SK-N-SH (cell line): ENCODE measurements at regions not wholly inside any gene's neighbourhood (a gene's known extent, or its start where the extent isn't known, plus 50 kb on each side); places are given as distances from the start of the nearest gene placed in this dataset.

Experiments
- GABPA ChIP-seq: IDR thresholded peaks from 2 replicates; pipeline ENCODE4 v1.4.0; 2012; ENCODE audit warnings: low read depth, mild to moderate bottlenecking
- MAX ChIP-seq: IDR thresholded peaks from 2 replicates; pipeline ENCODE4 v1.4.0; 2012; ENCODE audit warnings: low read depth
- TF ChIP-seq, protein P1 (sequence below): fragments of 200-600 bp; sonication (generic); IDR thresholded peaks from 2 replicates; pipeline ENCODE4 v1.6.1; 2017; ENCODE audit warnings: antibody characterized with exemption, mild to moderate bottlenecking, moderate library complexity

GRCh38 chr20:17881741-17882064 lies 86.9 kb downstream of the SNX5 start:
- no peak for TF ChIP-seq MAX
- TF ChIP-seq, protein P1, sequence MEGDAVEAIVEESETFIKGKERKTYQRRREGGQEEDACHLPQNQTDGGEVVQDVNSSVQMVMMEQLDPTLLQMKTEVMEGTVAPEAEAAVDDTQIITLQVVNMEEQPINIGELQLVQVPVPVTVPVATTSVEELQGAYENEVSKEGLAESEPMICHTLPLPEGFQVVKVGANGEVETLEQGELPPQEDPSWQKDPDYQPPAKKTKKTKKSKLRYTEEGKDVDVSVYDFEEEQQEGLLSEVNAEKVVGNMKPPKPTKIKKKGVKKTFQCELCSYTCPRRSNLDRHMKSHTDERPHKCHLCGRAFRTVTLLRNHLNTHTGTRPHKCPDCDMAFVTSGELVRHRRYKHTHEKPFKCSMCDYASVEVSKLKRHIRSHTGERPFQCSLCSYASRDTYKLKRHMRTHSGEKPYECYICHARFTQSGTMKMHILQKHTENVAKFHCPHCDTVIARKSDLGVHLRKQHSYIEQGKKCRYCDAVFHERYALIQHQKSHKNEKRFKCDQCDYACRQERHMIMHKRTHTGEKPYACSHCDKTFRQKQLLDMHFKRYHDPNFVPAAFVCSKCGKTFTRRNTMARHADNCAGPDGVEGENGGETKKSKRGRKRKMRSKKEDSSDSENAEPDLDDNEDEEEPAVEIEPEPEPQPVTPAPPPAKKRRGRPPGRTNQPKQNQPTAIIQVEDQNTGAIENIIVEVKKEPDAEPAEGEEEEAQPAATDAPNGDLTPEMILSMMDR: no peak
- no peak for TF ChIP-seq GABPA
